22Rv1 (cell line): ENCODE measurements at regions not wholly inside any gene's neighbourhood (a gene's known extent, or its start where the extent isn't known, plus 50 kb on each side); places are given as distances from the start of the nearest gene placed in this dataset.
"Not testable (repeated sequence)": the region's sequence is repeated elsewhere in the genome, so short reads cannot be mapped to it uniquely, and the experiment has no call there.

Experiments
- ZFX ChIP-seq: fragments of 450-650 bp; IDR thresholded peaks from 2 replicates; pipeline ENCODE4 v1.6.1; 2017; ENCODE audit warnings: antibody characterized with exemption, borderline replicate concordance
- TF ChIP-seq, protein P1 (sequence below): fragments of 450-650 bp; IDR thresholded peaks from 2 replicates; pipeline ENCODE4 v1.5.1; 2017; ENCODE audit warnings: mild to moderate bottlenecking

DNA sequence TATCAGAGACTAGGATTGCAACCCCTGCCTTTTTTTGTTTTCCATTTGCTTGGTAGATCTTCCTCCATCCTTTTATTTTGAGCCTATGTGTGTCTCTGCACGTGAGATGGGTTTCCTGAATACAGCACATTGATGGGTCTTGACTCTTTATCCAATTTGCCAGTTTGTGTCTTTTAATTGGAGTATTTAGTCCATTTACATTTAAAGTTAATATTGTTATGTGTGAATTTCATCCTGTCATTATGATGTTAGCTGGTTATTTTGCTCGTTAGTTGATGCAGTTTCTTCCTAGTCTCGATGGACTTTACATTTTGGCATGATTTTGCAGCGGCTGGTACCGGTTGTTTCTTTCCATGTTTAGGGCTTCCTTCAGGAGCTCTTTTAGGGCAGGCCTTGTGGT is 99.2 kb upstream of the CNTNAP2 start:
- TF ChIP-seq, protein P1, sequence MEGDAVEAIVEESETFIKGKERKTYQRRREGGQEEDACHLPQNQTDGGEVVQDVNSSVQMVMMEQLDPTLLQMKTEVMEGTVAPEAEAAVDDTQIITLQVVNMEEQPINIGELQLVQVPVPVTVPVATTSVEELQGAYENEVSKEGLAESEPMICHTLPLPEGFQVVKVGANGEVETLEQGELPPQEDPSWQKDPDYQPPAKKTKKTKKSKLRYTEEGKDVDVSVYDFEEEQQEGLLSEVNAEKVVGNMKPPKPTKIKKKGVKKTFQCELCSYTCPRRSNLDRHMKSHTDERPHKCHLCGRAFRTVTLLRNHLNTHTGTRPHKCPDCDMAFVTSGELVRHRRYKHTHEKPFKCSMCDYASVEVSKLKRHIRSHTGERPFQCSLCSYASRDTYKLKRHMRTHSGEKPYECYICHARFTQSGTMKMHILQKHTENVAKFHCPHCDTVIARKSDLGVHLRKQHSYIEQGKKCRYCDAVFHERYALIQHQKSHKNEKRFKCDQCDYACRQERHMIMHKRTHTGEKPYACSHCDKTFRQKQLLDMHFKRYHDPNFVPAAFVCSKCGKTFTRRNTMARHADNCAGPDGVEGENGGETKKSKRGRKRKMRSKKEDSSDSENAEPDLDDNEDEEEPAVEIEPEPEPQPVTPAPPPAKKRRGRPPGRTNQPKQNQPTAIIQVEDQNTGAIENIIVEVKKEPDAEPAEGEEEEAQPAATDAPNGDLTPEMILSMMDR, result not testable (repeated sequence)
- not testable (repeated sequence) for TF ChIP-seq ZFX
